ENCODE measurements at regions not wholly inside any gene's neighbourhood (a gene's known extent, or its start where the extent isn't known, plus 50 kb on each side); places are given as distances from the start of the nearest gene placed in this dataset.
A peak's percentile ranks its signal among the peaks of the same experiment; 100 is the strongest.
"Not testable (repeated sequence)": the region's sequence is repeated elsewhere in the genome, so short reads cannot be mapped to it uniquely, and the experiment has no call there.

DNA sequence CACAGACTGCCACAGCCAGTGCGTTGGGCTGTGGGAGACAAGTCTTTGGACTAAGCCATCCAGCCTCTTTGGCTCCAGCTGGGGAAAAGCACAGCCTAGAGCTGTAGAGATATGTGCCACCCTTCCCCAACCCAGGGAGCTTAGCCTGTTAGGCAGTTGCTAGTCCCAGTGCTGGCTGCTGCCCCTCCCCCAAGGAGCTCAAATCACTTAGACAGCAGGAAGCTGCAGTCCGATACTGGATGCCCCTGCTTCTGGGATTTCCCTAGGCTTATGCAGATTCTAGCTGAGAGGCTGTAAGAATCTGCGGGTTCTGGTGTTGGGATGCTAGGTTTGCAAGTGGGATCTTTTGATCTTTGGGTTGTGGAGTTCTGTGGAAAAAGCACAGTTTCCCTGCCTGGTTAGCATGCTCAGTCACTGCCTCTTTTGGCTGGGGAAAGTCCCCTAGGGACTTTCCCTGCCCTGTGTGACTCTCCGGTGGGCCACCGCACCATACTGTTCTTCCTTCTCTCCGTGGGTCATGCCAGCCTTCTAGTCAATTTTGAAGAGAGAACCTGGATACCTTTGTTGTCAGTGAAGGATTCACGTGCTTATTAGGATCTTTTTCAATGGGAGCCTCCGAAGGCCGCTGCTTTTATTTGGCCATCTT is 792.0 kb downstream of the KCNA4 start:
- DNase-seq: no peak

DNA sequence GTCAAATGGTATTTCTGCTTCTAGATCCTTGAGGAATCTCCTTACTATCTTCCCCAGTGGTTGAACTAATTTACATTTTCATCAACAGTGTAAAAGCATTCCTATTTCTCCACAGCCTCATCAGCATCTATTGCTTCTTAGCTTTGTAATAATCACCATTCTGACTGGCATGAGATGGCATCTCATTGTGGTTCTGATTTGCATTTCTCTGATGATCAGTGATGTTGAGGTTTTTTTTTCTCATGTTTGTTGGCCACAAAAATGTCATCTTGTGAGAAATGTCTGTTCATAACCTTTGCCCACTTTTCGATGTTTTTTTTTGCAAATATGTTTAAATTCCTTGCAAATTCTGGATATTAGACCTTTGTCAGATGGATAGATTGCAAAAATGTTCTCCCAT is 797.3 kb downstream of the KCNA4 start:
- DNase-seq: not testable (repeated sequence)

DNA sequence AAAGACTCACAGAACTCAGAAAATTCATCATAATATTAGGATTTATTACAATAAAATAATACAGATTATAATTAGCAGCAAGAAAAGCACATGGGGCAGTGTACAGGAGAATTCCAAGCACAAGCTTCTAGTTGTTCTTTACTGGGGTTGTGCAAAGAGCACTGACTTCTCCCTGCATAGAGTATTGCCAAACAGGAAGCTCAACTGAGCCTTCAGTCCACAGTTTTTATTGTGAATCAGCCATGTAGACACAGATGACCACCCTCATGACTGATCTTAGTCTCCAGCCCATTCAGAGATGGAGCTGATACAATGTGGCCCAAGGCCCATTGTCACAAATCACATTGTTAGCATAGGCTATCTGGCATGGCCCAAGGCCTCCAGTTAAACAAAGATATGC is 798.9 kb downstream of the KCNA4 start:
- no peak for DNase-seq

DNA sequence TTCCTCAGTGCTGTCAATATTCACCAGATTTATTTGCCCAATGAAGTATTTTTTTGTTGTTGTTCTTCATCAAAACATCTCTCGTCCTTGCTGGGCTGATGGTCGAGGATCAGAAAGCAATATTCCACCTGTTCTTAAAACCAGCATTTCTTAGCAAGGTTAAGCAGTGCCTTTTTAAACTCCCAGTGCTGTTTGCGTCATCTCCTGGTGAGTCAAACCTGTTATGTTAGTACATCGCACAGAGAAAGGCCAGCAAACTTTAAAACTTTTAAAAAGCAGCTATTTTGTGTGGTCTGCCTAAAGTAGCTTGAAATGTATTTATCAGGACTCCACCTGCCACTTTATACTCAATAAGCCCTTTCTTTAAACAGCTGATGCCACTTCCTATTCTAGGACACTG is 802.0 kb downstream of the KCNA4 start:
- DNase-seq: no peak

DNA sequence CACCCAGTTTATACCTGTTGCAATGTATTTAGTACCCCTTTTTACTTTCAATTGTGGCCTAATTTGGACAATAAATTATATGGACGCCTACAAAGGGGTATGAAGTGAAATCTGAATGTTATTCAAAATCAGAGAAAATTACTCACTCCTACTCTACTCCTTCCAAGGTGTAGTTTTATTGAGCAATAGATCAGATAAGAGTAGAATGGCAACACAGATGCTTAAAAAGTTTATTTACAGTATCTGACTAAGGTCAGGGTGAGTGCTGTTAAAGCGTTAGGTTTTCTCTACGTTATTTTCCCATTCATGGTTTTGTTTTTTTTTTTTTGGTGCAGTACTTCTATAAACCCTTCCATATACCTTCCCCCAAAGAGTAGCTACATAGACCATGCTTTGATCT is 805.6 kb downstream of the KCNA4 start:
- DNase-seq: no peak

DNA sequence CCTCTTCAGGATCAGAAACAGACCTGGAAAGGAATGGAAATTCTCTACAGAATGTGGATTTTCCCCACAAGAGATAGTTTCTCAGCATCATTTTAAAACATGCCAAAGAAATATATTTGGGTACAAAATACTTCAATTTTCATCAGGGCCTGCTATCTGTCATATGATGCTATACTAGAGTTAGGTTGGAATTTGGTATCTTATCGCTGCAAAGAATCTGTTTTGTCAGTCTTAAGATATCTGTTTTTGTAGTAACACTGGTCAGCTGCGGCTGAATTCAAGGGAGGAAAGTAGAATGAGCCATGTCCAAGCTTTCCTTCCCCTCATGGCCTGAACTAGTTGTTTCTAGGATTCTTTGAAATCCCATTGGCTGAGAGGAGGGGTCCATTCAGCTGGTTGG is 806.4 kb downstream of the KCNA4 start:
- DNase-seq: no peak

DNA sequence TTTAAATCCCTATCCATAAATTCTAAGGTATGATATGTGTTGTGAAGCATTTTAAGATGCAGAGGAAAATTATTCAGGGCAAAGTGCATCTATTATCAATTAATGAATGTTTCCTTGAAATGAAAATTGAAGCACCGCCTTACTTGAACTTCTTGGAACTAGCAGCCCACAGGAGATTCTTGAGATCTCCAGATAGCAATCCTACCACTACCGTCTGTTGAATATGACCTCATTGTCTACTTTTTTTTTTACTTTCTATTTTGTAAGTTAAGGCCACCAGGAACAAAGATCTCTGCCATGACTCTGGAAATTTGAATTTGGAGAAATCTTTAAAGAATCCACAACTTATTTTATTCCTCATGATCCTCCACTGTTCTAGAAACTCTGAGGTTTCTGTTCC is 808.7 kb downstream of the KCNA4 start:
- DNase-seq: no peak

DNA sequence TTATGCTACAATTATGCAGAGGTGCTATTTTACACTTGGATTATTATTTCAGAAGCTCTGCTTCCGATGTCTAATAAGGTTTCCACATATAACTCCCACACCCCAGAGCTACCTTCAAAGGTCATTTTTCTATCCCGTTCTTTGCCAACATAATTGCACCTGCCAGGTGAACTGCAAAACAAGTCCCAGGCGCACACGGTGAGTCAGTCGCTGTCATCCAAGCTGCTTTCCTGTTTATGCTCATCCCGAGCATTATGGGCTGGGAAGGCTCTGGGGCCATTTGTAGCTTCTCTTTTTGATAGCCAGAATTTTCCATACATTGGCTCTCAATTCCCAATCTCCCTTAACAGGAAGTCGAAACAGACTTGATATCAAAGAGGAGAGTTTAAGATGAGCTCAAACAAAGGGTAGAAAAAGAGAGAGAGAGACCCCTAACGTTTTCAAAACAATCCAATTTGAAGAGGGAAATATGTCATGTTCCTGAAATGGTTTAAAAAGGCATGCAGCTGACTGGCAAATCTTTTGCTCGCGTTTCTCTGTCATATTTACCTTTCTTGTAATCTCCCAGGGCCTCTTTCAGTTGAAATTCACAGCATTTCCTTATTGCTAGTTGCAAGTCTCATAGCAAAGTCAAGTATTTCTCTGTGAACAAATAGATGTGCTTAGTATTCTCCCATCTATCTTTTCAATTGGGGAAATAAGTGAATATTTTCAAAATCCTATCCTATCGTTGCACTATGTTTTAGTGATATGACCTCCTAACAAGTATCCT is 815.9 kb downstream of the KCNA4 start:
- DNase-seq: no peak

DNA sequence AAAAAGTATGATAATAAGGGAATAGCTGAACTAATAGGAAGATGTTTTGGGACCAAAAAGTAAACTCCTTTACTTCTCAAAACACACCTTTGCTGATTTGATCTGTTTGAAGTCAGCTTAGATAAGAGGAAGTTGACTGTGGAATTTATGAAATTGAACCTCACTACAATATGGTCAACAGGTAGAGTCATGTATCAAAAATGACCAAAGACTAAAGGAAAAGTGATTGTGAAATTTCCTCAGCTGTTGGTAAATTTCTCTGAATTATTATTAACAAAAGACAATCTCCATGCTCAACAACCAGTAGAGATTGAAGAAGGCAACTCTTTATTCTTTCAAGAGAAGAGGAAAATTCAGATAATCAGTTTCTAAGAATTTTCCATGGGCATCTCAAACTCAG is 826.5 kb downstream of the KCNA4 start:
- DNase-seq: no peak

DNA sequence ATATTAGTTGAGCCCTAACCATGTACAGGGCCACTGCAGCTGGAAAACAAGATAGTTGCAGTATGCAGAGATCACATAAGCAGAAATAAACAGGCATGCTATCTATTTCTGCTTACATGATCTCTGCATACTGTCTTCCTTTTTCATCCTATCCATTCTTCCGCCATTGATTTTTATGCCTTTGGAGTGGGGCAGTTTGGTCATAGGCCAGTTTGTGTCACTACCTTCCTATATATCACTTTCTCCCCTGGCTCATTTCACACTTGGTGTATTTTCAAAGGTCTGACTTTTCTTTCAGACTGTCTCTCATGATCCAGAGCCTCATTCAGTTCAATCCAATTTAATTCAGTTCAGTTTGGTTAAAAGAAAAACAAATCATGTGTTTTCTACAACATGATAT is 829.6 kb downstream of the KCNA4 start:
- no peak for DNase-seq

DNA sequence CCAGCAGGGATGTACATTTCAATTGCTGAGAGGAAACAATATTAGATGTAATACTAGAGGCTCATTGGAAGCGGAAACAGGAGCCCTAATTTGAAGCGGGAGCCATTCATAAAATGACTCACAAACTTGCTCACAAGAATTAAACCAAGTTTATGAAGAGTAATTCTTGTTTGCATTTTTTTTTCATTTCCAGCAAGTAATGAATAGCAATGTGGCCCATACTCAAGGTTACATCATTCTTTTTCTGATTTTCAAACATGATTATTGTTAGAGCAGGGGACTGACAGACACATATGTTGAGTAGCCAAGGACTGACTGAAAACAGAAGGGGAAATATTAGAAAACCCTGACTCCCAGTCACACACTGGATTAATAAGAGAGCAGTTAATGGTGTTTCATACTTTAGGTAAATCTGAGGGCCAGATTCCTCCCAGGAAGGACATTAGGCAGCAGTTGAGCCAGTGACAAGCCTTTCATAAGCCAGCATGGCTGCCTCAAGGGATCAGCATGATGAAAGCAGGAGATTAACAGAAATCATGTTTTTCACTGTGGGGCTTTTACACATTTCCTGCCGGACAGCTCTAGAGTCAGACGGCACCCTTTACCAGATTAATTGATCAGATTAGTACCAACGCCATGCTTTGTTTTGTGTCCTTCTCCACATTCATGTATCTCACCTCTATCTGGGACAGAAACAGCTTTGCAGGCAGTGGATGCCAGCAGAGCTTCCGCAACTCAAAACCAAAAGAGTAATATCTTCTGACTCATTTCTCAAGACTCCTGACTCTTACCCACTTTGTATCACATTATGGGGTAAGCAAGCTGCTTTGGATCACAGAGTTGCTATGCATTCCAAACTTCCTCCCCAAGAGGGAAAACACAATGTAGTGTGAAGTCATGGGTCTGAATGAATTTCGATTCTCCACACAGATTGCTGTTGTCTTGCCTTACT is 831.6 kb downstream of the KCNA4 start:
- peak; percentile 4 for DNase-seq

DNA sequence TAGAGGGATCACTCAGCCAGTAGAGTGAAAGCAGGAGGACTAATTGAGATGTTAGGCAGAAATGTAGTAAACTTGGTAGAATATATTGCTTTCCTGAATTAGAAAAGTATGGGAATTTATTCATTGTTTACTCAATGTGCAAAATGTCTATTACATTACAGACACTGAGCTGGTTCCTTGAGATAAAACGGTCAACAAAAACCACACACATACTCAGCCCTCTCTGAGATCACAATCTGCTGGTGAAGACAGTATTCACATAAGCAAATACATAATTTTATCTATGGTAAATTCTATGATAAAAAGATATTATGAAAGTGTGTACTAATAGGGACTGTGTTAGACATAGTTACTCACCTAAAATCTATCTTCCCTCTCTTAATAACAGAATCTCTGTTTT is 833.5 kb downstream of the KCNA4 start:
- no peak for DNase-seq

DNA sequence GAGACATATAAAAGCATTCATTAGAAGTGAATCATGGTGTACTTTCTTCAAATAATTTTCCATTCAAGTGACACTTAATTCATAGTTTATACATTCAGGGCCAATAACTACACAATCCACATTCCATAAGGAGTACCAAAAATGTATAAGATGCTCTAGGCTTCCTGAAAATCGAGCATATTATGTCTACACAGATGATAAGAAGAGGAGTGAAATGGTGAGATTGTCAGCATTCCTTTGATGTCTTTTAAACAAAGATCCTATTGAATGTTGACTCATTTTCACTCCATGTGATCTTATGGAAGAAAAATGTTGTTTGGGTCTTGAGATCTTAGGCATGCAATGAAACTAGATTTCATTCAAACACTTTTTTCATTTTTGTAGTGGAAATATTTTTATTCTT is 843.2 kb downstream of the KCNA4 start:
- no peak for DNase-seq

DNA sequence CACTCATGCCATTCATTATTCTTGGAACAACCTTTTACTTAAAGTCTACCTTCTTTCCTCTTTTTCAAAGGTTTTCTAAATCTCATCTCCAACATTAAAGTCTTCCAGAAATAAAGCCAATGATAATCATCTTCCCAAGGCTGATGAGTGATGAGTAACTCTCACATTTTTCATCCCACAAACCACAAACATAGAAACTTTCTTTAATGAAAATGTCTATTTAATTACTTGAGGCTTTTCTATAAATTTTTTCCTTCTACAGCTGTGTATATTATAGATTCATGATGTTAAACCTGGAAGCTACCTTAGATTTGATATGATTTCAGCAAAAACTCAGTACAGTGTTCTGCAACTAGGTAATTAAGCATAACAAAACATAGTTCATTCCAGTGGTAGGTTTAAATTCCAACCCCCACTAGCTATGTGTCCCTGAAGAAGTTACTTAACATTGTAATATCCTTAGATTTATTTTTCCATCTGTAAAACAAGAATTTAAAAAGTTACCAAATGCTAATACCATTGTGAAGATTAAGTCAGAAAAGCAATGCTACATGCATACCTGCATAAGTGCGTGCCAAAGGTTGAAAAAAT is 845.4 kb downstream of the KCNA4 start:
- no peak for DNase-seq

DNA sequence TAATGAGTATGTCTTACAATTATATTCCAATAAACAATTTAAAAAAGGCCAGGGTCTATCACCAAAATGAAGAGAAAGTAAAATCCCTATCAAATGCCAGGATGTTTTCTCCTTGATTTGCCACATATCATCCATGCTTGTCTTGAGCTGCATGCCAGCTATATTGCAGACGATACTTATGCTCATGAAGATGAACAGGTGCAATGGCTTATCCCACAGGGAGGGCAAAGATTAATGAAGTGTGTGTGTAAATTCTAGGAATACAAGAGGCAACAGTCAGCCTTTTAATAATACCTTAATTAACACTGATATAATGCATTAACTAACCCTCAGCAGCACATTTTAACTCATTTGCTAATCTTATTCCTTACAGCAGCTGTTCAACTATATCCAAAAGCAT is 850.5 kb downstream of the KCNA4 start:
- DNase-seq: no peak

DNA sequence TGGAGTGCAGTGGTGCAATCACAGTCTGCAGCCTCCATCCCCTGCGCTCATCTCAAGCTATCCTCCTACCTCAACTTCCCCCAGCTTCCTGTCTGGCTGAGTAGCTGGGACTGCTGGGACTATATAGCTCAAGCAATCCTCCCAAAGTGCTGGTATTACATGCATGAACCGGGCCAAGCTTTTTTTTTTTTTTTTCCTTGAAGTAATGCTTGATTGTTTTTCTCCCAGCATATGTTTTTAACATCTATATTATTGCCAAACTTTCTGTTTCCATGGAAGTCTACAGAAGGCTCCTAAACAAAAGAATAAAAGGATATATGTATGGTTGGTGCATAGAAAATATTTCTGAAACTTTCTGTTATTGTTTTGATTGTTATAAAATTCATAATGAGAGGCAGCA is 853.6 kb downstream of the KCNA4 start:
- DNase-seq: no peak

DNA sequence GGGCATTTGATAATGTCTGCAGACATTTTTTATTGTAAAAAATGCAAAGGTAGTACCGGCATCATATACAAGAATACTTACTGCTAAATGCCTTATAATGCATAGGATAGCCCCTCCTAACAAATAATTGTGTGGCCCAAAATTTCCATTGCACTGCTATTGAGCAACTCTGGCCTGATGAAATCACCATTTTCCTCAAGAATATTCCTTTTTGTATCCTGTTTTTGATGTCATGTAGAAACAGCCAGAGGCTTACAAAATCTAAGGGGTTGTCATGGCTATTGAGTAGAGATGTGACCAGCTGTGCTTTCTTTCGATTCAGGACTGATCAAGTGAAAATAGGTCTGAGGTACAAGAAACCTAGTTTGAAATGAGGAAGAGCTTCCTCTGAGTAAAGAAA is 854.3 kb downstream of the KCNA4 start:
- DNase-seq: no peak

DNA sequence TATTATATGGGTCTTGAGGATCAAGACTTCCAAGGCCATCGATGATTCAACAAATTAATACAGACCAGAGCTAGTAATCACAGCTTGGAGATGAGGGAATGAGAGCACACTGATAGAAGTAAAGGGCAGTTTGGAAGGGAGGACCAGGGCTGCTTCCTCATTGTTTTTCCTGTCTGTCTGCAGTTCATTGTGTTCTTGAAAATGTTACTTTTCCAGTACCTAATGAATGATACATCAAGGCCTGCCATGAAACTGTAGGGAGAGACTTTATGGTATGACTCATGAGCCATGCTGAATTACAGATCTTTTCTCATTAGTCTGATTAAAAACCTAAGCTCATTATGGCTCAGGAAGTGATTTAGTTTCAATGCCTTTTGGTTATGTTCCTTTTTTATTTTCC is 855.6 kb downstream of the KCNA4 start:
- DNase-seq: no peak

DNA sequence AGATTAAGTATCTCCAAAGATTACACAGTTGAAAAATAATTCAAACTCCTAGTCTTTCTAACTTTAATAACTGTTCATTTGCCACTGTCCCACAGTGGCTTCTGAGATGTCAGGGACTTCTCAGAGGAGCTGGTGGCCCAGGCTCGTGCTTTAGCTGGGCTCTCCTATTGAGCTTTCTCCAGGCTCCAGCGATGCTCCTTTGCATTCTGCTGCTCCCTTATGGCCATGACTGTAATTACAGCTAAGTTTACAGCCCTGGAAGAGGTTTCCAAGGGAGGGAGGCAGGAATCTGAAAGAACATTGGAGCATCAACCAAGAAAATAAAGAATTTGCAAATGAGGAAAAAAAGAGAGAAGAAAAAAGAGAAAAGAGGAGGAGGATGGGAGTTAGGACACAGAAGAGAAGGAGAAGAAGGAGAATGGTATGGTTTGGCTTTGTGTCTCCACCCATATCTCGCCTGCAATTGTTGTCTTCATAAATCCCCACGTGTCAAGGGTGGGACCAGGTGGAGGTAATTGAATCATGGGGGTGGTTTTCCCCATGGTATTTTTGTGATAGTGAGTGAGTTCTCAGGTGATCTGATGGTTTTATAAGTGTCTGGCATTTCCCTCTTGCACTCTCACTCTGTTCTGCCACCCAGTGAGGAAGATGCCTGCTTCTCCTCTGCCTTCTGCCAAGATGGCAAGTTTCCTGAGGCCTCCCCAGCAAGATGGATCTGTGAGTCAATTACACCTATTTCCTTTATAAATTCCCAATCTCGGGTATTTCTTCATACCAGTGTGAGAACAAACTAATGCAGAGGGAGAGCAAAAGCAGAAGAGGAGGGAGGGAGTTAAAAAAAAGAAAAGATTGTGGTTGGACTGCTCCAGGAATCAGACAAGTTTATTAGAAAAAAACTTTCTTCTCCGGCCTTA is 857.0 kb downstream of the KCNA4 start:
- DNase-seq: peak; percentile 24

DNA sequence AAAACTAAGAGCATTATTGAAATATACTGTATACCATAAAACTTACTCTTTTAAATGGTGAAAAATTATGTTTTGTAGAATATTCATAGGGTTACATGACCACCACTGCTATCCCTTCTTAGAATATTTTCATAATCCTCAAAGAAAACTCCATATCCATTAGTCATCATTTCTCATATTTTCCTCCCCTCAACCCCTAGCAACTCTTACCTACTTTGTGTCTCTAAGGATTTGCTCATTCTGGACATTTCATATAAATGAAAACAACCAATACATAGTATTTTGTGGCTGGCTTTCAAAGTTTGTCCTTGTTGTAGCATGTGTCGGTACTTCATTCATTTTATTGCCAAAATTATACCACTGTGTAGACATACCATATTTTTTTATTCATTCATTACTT is 863.8 kb downstream of the KCNA4 start:
- DNase-seq: no peak

DNA sequence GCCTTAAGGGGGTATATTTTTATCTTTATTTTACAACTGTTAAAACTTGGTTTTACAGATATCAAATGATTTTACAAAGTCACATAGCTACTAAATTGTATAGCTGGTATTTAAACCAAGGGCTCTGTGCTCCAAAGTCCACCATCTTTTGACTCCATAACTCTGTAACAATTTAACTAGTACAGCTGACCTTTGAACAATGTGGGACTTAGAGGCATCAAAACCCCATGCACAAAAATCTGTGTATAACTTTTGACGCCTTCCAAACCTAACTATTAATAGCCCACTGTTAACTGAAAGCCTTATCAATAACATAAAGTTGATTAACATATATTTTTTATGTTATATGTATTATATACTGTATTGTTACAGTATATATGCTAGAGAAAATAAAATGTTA is 874.3 kb downstream of the KCNA4 start:
- not testable (repeated sequence) for DNase-seq

DNA sequence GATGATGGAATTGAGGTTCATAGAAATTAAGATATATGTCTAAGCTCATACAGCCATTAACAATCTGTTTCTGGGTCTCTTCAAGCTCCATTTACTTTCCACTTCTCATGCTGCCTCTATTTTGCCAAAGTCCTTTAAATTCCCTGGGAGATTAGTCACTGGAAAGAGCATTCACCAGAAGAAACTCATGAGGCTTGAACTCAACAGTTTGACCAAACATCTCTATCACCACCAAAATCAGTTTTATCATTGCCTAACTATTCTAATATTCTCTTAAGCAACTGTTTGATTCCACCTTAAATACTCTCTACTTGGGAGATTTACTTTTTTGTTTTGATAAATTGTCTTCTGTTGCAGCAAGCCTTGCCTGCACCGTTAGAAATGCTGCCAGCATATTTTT is 881.3 kb downstream of the KCNA4 start:
- DNase-seq: no peak

Measured in T1000 (cell line).